GM10248 (cell line): ENCODE measurements at regions not wholly inside any gene's neighbourhood (a gene's known extent, or its start where the extent isn't known, plus 50 kb on each side); places are given as distances from the start of the nearest gene placed in this dataset.

Experiments used
- CTCF ChIA-PET: fragments of 300-600 bp; sonication (Branson Sonifier 250); formaldehyde crosslinking; extraction: SDS; loops from one replicate; lab custom pipeline; 2021; ENCODE audit warnings: antibody characterized with exemption; lab: Yijun Ruan, JAX
- POLR2A ChIA-PET: fragments of 350-650 bp; sonication (Branson Sonifier 250); formaldehyde crosslinking; extraction: SDS; loops from one replicate; lab custom pipeline; 2020; ENCODE audit warnings: antibody characterized with exemption; lab: Yijun Ruan, JAX
- DNase-seq: peaks from one replicate; pipeline ENCODE4 v3.0.0; 2012; ENCODE audit errors: extremely low spot score
- CTCF ChIP-seq: IDR thresholded peaks from 2 replicates; pipeline ENCODE4 v1.5.1; 2012; ENCODE audit warnings: mild to moderate bottlenecking, low read depth; ENCODE audit errors: extremely low read depth, missing control alignments, control extremely low read depth

DNA sequence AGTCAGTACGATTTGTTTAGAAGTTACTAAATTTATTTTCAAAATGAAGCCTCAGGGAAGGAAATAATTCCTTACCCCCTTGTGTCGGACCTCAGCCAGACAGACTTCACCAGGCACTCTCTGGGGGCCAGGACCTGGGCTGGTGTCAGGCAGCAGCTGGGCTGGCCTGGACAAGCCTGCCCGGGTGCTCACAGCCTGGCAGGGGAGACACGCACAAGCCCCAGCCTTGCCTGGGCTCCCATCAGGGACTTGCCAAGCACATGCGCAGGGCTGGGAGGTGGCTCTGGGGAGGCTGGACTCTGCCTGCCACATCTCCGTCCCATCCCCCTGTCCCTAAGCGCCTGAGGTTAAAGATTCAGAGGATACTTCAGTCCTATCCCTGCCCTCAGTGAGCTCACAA, 56.8 kb upstream of the HS6ST1 start:
- CTCF ChIA-PET = no interaction called here
- POLR2A ChIA-PET = no interaction called here
- DNase-seq = no peak
- TF ChIP-seq CTCF = no peak

GRCh38 chr2:128376241-128377041, 57.8 kb upstream of the HS6ST1 start:
- DNase-seq = no peak
- CTCF ChIA-PET = no interaction called here
- POLR2A ChIA-PET = no interaction called here
- no peak for TF ChIP-seq CTCF

DNA sequence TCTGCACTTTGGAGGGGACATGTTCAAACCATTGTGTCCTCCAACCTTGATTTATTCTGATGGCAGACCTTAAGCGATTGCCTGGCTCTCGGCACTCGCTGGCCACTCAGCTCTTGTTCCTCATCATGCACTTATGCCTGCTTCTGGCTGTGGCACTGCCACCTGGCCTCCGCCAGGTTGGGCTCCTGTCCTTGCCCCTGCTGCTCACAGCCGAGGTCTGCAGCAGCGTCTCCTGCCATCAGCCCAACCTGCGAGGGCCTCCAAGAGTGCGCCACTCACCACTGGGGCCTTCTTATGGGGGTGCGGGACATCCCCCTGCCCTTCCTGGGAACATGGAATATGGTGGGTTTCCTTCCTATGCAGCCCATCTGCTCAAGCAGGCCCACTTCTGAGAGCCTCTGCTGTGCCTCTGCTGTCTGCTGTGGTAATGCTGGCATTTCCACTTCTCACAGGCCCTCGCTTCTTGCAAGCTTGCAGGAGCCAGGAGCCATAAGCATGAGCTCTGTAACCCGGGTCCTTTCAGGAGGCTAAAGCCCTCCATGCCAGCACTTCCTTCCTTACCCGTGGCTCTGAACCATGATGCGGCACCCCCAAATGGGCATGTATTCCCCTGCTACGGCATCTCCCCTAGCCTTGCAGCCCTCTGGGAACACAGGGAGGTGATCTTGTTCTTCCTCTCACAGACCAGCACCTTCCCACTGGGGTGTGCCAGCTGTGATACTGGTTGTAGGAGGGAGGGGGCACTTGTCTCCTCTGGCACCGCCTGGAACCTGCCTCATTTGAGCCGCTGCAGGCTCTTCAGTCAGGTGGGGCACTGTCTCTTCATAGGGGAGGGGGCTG, 58.6 kb upstream of the HS6ST1 start:
- no peak for TF ChIP-seq CTCF
- POLR2A ChIA-PET = no interaction called here
- no peak for DNase-seq
- CTCF ChIA-PET = no interaction called here

DNA sequence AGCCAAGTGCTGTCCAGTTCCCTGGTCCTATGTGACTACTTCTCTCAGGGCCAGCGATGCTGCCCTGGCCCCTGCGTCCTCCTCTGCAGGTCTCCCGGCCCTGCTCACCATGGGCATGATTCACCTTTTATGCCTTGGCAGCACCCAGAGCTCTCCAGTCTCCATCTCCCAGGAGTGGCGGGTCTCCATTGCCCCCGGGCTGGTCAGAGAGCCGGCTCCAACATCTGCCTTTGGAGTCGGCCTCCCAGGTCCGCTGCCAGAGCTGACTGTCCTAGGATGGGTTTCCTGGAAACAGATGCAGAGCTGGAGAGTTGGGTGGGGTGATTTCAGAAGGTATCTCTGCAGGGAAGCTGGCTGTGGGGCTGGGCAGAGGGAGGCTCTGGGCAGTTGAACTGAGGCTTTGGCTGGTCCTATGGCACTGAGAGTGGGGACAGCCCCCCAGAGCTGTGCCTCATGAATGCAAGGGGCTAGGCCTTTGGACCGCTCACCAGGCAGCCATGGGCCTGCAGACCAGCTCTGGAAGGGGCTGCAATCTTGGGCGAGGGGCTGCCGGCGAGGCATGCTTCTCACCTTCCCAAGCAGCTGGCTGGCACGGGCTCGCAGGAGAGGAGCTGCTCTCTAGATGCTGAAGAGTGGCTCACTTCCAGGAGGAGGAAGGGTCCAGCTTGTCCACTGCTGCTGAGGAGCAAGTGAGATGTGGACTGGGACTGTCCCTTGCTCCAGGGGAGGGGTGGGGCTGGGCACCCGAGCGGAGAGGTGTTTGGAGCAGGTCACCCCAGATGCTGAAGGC, 59.8 kb upstream of the HS6ST1 start:
- no peak for TF ChIP-seq CTCF
- DNase-seq = no peak
- ChIA-PET CTCF (no interaction called here), POLR2A (interaction anchor here (0.7 kb wide), 1 partner anchor 1109 kb away, joined by 3 read pairs; no protein-coding TSS in a partner anchor)

- TF ChIP-seq CTCF = no peak
- POLR2A ChIA-PET = interaction anchor here (0.7 kb wide), 1 partner anchor 1110 kb away, joined by 3 read pairs; no protein-coding TSS in a partner anchor
- CTCF ChIA-PET = interaction anchor here (1.2 kb wide), 1 partner anchor 58 kb away, joined by 3 read pairs; no protein-coding TSS in a partner anchor
- no peak for DNase-seq
Observed at GRCh38 chr2:128379021-128380015, 60.6 kb upstream of the HS6ST1 start.
